IMR-90 (cell line): ENCODE measurements at regions not wholly inside any gene's neighbourhood (a gene's known extent, or its start where the extent isn't known, plus 50 kb on each side); places are given as distances from the start of the nearest gene placed in this dataset.

Experiments
- ATAC-seq: fragments of 200-7000 bp; cut with Tn5 transposase; 2 replicates; pipeline ENCODE4 v1.9.1; 2020; ENCODE audit warnings: low read depth, mild to moderate bottlenecking, moderate library complexity
- BruUV-seq: library from RNA; stranded (reverse); fragments of 400-500 nt; replicated peaks from 2 replicates; lab custom pipeline; 2021; lab: Mats Ljungman, UMichigan
- CTCF ChIA-PET: fragments of 300-600 bp; formaldehyde crosslinking; extraction: SDS; loops from one replicate; lab custom pipeline; 2021; ENCODE audit warnings: antibody characterized with exemption; lab: Yijun Ruan, JAX
- POLR2A ChIA-PET: fragments of 300-600 bp; sonication (Branson Sonifier 250); formaldehyde crosslinking; loops from one replicate; lab custom pipeline; 2022; ENCODE audit warnings: antibody characterized with exemption; ENCODE audit not compliant: unreplicated experiment; lab: Charles Lee
- DNase-seq: peaks from one replicate; pipeline ENCODE4 v3.0.0; 2013
- H2AFZ ChIP-seq: replicated peaks from 2 replicates; pipeline ENCODE3; 2013; ENCODE audit warnings: low read length, mild to moderate bottlenecking; ENCODE audit not compliant: poor library complexity
- H2AK5ac ChIP-seq: 2 replicates; pipeline ENCODE4 v1.6.1; 2013; ENCODE audit warnings: low read depth, low read length, inconsistent platforms
- H2AK9ac ChIP-seq: replicated peaks from 2 replicates; pipeline ENCODE3; 2013; ENCODE audit warnings: mild to moderate bottlenecking, low read depth, low read length, moderate library complexity; ENCODE audit not compliant: poor library complexity
- H2BK120ac ChIP-seq: 2 replicates; pipeline ENCODE4 v1.6.1; 2013; ENCODE audit warnings: low read depth, low read length, inconsistent platforms
- H2BK15ac ChIP-seq: 3 replicates; pipeline ENCODE4 v1.6.1; 2013; ENCODE audit warnings: low read depth, low read length, inconsistent platforms
- H2BK20ac ChIP-seq: 2 replicates; pipeline ENCODE4 v1.6.1; 2013; ENCODE audit warnings: low read depth, mild to moderate bottlenecking, inconsistent platforms, low read length, moderate library complexity
- H2BK5ac ChIP-seq: 2 replicates; pipeline ENCODE4 v1.6.1; 2013; ENCODE audit warnings: mild to moderate bottlenecking, low read depth, low read length, inconsistent platforms; ENCODE audit not compliant: poor library complexity, severe bottlenecking
- H3K14ac ChIP-seq: replicated peaks from 2 replicates; pipeline ENCODE4 v1.6.1; 2013; ENCODE audit warnings: low read depth, low read length, inconsistent platforms
- H3K18ac ChIP-seq: 2 replicates; pipeline ENCODE4 v1.6.1; 2013; ENCODE audit warnings: low read depth, low read length, control low read depth
- H3K23ac ChIP-seq: 2 replicates; pipeline ENCODE4 v1.6.1; 2013; ENCODE audit warnings: low read depth, low read length, inconsistent platforms
- H3K27ac ChIP-seq: 2 replicates; pipeline ENCODE4 v1.5.1; 2013; ENCODE audit warnings: mild to moderate bottlenecking, control low read depth, low read length; ENCODE audit not compliant: insufficient read depth
- H3K27me3 ChIP-seq: 2 replicates; pipeline ENCODE4 v1.6.1; 2013; ENCODE audit warnings: low read length; ENCODE audit not compliant: control insufficient read depth, insufficient read depth
- H3K36me3 ChIP-seq: 2 replicates; pipeline ENCODE4 v1.6.1; 2013; ENCODE audit warnings: low read length, mixed read lengths; ENCODE audit not compliant: control insufficient read depth, insufficient read depth
- H3K4ac ChIP-seq: 2 replicates; pipeline ENCODE4 v1.6.1; 2013; ENCODE audit warnings: low read depth, low read length, inconsistent platforms
- H3K4me1 ChIP-seq: 2 replicates; pipeline ENCODE4 v1.6.1; 2013; ENCODE audit warnings: low read length, mixed read lengths; ENCODE audit not compliant: control insufficient read depth, insufficient read depth
- H3K4me2 ChIP-seq: 2 replicates; pipeline ENCODE4 v1.6.1; 2013; ENCODE audit warnings: low read depth, mild to moderate bottlenecking, control low read depth, low read length, moderate library complexity
- H3K4me3 ChIP-seq: 2 replicates; pipeline ENCODE4 v1.5.1; 2013; ENCODE audit warnings: low read depth, mild to moderate bottlenecking, control low read depth, low read length, moderate library complexity; ENCODE audit not compliant: insufficient read depth
- H3K56ac ChIP-seq: 2 replicates; pipeline ENCODE4 v1.6.1; 2013; ENCODE audit warnings: low read length, inconsistent platforms; ENCODE audit not compliant: insufficient read depth; ENCODE audit errors: extremely low read depth
- H3K79me1 ChIP-seq, 2 experiments: 2 replicates each; pipeline ENCODE4 v1.6.1; 2013; ENCODE audit warnings: low read length in 2 of 2, inconsistent platforms in 1 of 2, low read depth in 1 of 2
- H3K9ac ChIP-seq: 2 replicates; pipeline ENCODE4 v1.6.1; 2013; ENCODE audit warnings: low read depth, low read length, control low read depth
- H3K9me1 ChIP-seq: 2 replicates; pipeline ENCODE4 v1.6.1; 2013; ENCODE audit warnings: low read length, inconsistent platforms; ENCODE audit not compliant: insufficient read depth
- H3K9me3 ChIP-seq: 2 replicates; pipeline ENCODE4 v1.6.1; 2013; ENCODE audit warnings: low read length; ENCODE audit not compliant: control insufficient read depth, insufficient read depth
- H4K20me1 ChIP-seq: 2 replicates; pipeline ENCODE4 v1.6.1; 2013; ENCODE audit warnings: low read length, inconsistent platforms; ENCODE audit not compliant: insufficient read depth
- H4K5ac ChIP-seq: 2 replicates; pipeline ENCODE4 v1.6.1; 2013; ENCODE audit warnings: mild to moderate bottlenecking, low read depth, low read length, control low read depth
- H4K8ac ChIP-seq, 2 experiments: 2 replicates each; pipeline ENCODE4 v1.6.1; 2013; ENCODE audit warnings: low read depth in 2 of 2, low read length in 2 of 2, control low read depth in 1 of 2, inconsistent platforms in 1 of 2
- H4K91ac ChIP-seq: 2 replicates; pipeline ENCODE4 v1.6.1; 2013; ENCODE audit warnings: low read depth, low read length, inconsistent platforms; ENCODE audit not compliant: insufficient read depth
- CHD1 ChIP-seq: IDR thresholded peaks from 2 replicates; pipeline ENCODE4 v1.6.1; 2012; ENCODE audit warnings: low read depth, low read length, improper control_type of control experiment
- CTCF ChIP-seq: conservative IDR thresholded peaks from 2 replicates; pipeline ENCODE4 v1.5.1; 2012; ENCODE audit warnings: mild to moderate bottlenecking, low read depth, low read length, improper control_type of control experiment
- ELK1 ChIP-seq: fragments of 150-350 bp; IDR thresholded peaks from 2 replicates; pipeline ENCODE4 v1.6.1; 2016; ENCODE audit warnings: low read depth, mild to moderate bottlenecking, low read length, moderate library complexity, borderline replicate concordance
- FOS ChIP-seq: fragments of 150-350 bp; IDR thresholded peaks from 2 replicates; pipeline ENCODE4 v1.6.1; 2016; ENCODE audit warnings: low read depth, low read length
- MAFK ChIP-seq: IDR thresholded peaks from 2 replicates; pipeline ENCODE4 v1.6.1; 2012; ENCODE audit warnings: low read depth, low read length, improper control_type of control experiment
- RFX5 ChIP-seq: IDR thresholded peaks from 2 replicates; pipeline ENCODE4 v1.8.0; 2012; ENCODE audit warnings: low read depth, mild to moderate bottlenecking, low read length, moderate library complexity
- WGBS, 2 experiments: methylation state at CpG; one replicate each; pipeline versions ENCODE4 v1.1.5 to v1.1.7; 2013; ENCODE audit warnings: missing lambda C conversion rate in 2 of 2; ENCODE audit not compliant: insufficient read length in 1 of 2; ENCODE audit errors: extremely low coverage in 2 of 2; 5-methylcytosine and 5-hydroxymethylcytosine counted together
- dilution Hi-C: fragments of 300-500 bp; cut with HindIII; formaldehyde crosslinking; loops from one replicate; pipeline ENCODE4 v1.14.3; 2018; ENCODE audit warnings: low sequenced_read_pairs; ENCODE audit not compliant: unreplicated experiment
- in situ Hi-C: fragments of 300-500 bp; cut with MboI; formaldehyde crosslinking; loops from 3 replicates; pipeline ENCODE4 v1.14.3; 2019; ENCODE audit warnings: low sequenced_read_pairs, inconsistent platforms, mixed read lengths
- intact Hi-C: fragments of 100-400 bp; cut with micrococcal nuclease; formaldehyde crosslinking; loops from 2 replicates; pipeline ENCODE4 v1.10.0; 2022

GRCh38 chr11:109885006-109885405 lies 208.2 kb upstream of the ZC3H12C start:
- Histone ChIP-seq H3K4me1 (no peaks in the 10 kb centered on the region), H3K4me2 (no peak overlapping the region), H3K36me3 (no peaks in the 10 kb centered on the region), H3K9ac (no peak overlapping the region), H3K4me3 (no peak overlapping the region), H4K91ac (no peak overlapping the region), H4K20me1 (no peaks in the 10 kb centered on the region), H2AK5ac (no peak overlapping the region), H2AK9ac (no peak overlapping the region), H3K18ac (no peak overlapping the region), H3K14ac (no peak overlapping the region), H3K9me3 (no peaks in the 10 kb centered on the region), H3K4ac (no peak overlapping the region), H2AFZ (no peak overlapping the region), H2BK5ac (no peak overlapping the region), H3K79me1 (no peaks in the 10 kb centered on the region), H4K5ac (no peak overlapping the region), H4K8ac (no peak overlapping the region), H3K23ac (no peak overlapping the region), H3K27me3 (peaks cover 6% of the 10 kb centered on the region), H2BK20ac (no peak overlapping the region), H2BK15ac (no peak overlapping the region), H3K27ac (no peak overlapping the region), H3K56ac (no peak overlapping the region), H3K9me1 (no peaks in the 10 kb centered on the region), H2BK120ac (no peak overlapping the region)
- dilution Hi-C loops, result no loop called here
- no TSS peak for BruUV-seq
- ChIA-PET POLR2A (interaction anchor here (0.5 kb wide), 1 partner anchor 10 kb away, joined by 15 read pairs; no protein-coding TSS in a partner anchor), CTCF (no interaction called here)
- DNase-seq (no peak), ATAC-seq (no peak)
- TF ChIP-seq RFX5 (no peak), MAFK (no peak), FOS (no peak), CTCF (no peak), CHD1 (no peak), ELK1 (no peak)
- intact Hi-C loops, result no loop called here
- in situ Hi-C loops, result no loop called here
- WGBS, 2 experiments, result no CpG with 5 or more reads among the region's 7 CpGs
